ENCODE measurements at regions not wholly inside any gene's neighbourhood (a gene's known extent, or its start where the extent isn't known, plus 50 kb on each side); places are given as distances from the start of the nearest gene placed in this dataset.

GRCh38 chr7:127516320-127516719 lies 69.1 kb downstream of the GCC1 start:
- TF ChIP-seq CTCF (IDR thresholded peaks at IDR 0.05; ENCODE audit: extremely low read depth in 1 of 2, insufficient read depth in 1 of 2, low read depth in 1 of 2, low read length in 2 of 2) (no peak), JUN (IDR thresholded peaks at IDR 0.05; ENCODE audit: borderline replicate concordance, insufficient read depth, insufficient read length, low read depth) (no peak), MYC (IDR thresholded peaks at IDR 0.05; ENCODE audit: low read depth, low read length) (no peak), POLR2AphosphoS5 (IDR thresholded peaks at IDR 0.05; ENCODE audit: insufficient read depth, low read depth, low read length) (no peak), EZH2 (IDR thresholded peaks at IDR 0.05; ENCODE audit: borderline replicate concordance, low read depth, low read length, severe bottlenecking) (no peak)

Measured in endothelial cell of umbilical vein (primary cell).